Stimulated activated naive CD4-positive, alpha-beta T cell treated with Interleukin-2 at 50 U/mL for 16 hours (primary cell): ENCODE measurements at regions not wholly inside any gene's neighbourhood (a gene's known extent, or its start where the extent isn't known, plus 50 kb on each side); places are given as distances from the start of the nearest gene placed in this dataset.

Experiments
- DNase-seq: peaks from one replicate; lab custom pipeline; 2025; lab: John Stamatoyannopoulos, UW

DNA sequence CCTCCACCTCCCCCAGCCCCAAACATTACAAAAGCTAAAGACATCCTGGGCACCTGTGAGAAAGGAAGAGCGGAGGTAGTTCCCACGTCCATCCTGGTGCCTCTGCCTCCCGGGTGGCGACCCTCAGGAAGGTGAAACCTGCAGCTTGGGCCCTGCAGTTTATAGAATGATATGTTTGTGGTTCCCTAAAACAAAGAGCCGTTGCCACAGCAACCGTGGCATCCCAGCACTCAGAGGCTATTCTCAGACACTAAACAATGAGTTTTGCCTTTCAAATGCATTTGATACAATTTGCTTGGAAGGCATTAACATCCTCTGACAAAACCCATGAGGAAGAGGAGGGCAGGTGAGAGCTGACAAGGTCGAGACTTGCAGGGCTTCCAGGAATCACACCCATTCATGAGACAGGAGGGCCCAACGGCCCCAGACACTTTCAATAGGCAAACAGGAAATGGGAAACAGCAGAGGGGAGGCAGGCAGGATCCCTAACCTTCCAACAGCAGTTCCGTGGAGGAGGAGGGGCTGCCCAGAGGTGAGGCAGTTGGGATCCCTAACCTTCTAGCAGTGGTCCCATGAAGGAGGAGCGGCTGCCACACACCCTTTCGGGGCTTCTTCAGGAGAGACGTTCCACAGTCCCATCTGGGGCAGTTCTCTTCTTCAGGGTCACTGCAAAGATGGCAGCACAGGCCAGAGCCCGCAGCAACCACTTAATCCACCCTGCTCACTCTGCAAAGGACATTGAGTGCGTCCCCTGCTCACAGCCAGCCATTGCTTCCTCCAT lies 379.2 kb downstream of the SHANK2 start:
- no peak for DNase-seq

GRCh38 chr11:70873736-70874412 lies 378.5 kb downstream of the SHANK2 start:
- DNase-seq = no peak

DNA sequence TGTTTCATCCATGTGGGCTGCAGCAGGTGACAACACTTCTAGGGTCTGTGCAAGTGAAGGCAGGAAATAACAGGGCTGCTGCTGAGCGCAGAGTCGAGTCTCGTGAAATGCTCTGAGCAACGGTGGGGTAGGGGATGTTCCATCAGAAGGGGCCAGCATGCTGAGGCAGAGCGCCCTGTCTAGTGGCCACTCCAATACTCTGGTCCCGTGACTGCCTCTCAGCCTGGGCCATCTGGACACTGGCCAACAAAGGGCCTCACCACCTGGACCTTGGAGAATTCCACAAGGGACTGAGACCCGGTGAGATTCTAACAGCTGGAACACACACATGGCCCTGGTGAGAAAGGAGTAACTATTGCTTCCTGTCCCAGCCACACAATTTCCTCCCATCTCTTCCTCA lies 375.7 kb downstream of the SHANK2 start:
- no peak for DNase-seq

DNA sequence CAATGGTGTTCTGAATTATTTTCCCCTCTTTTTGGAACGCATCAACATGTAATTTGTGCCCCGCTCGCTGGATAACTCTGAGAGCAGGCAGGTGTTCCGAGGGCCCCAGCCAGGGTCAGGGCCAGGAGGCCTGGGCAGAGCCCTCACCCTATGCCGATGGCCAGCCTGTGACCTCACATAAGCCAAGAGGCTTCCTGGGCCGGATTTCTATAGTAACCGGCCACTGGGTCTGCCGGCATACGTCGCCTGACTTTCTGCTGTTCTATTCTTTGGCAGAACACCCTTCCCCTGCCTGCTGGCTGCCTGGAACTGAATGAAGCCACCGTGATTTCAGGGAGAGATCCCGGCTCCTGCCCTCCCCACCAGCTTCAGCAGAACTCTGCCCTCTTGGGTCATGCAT lies 375.2 kb downstream of the SHANK2 start:
- no peak for DNase-seq

DNA sequence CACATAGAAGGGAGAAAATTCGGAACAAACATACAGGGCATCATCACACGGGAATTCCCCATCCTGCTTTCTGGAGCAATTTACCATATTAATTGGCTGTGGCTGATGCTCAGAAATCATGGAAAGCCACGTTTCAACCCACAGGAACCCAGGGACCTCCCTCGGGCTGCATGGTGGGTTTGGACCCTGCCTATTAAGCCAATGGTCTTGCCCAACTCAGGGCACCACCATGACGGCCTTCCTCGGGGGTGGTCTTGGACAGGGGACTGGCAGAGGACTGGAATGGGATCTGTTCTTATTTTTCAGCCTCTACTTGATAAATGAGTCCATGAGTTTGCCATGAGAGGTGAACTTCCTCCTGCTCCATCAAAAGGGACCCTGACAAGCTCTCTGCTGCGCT lies 374.0 kb downstream of the SHANK2 start:
- no peak for DNase-seq

DNA sequence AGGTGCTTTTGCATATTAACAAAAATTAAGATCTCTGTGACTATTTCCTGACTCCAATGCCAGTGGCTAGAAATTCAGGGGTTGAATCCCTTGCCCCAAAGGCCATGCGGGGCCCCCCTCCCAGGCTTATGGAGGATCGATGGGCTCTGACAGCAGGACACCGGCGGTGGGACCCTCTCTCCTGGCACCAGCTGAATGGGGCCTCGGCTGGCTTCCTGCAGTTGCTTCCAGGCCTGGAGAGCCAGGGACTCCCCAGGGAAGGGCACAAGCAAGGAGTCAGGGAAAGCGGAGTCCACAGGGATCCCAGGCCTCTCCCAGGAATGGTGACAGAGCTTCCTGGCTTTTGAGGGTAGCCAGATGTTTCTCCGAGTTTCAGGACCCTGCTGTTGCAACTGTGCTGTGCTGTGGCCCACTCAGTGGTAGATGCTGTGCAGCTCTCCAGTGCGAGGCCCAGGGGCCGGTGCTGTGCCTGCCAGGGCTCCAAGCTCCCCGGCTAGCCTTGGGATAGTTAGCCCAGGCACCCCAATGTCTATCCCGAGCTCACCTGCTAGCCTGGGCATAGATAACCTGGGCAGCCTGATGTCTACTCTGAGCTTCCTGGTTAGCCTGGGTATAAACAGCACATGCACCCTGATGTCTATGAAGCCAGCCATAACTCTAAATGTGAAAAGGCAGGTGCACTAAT lies 372.6 kb downstream of the SHANK2 start:
- DNase-seq = no peak

- no peak for DNase-seq
Observed at GRCh38 chr11:70880416-70880815, 372.0 kb downstream of the SHANK2 start.

DNA sequence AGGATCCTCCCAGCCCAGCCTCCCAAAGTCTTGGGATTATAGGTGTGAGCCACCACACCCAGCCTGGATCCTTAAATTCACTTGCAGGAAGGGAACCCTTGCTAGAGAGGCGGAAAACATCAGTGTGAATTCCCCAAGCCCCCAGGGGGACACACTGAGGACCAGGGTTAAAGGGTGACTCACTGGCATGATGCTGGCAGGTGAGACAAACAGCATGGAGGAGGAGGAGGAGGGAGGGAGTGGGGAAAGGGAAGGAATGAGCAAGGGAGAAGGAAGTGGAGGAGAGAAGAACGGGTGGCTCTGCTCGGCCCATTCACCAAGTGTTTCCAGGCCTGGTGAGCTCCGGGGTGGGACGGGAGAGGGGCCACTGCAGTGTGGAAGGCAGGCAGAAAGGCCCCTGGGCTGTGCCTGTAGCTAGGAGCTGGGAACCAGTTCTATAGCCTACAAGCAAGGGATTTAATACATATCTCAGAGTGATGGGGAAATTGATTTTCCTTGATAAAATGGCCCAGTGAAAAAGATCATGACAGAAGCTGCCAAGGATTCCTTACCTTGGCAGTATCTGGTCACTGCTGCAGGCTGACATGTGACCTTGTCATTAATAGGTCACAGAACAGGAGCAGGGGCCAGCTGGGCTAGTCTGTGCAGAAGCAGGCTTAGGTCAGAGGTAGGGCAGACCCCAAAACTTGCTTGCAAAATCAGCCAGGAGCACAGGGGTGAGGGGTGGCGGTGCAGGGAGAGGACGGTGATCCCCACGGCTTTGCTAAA lies 370.2 kb downstream of the SHANK2 start:
- DNase-seq = no peak

- no peak for DNase-seq
Observed at GRCh38 chr11:70882716-70883085, 369.7 kb downstream of the SHANK2 start.

DNA sequence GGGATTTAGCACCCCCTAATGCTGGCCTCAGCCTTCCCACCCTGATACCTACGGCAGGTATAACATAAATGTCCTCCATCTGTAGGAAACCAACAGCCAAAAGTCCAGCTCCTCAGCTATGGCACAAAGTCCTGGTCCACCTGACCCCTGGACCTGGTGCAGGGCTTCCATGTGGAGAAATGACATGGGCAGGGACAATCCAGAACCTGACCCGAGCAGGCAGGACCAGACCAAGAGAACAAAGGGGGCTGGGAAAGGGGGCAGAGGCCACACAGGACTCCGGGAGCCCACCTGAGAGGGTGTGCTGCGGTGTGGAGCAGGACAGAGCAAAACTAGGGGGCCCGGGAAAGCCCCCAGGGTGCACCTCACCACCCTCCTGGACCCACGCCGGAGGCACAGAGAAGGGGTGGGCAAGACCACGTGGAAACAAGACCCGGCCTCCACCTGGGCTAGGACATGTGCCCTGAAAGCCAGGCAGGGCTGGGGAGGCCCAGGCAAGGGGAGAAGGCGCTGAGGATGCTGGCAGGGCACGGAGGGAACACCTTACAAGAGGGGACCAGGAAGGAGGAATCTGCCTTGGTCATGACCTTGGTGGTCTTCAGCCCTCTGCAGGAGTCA lies 368.9 kb downstream of the SHANK2 start:
- no peak for DNase-seq

GRCh38 chr11:70883973-70884623 lies 368.3 kb downstream of the SHANK2 start:
- DNase-seq = no peak

- DNase-seq = no peak
Observed at GRCh38 chr11:70885281-70886231, 366.8 kb downstream of the SHANK2 start.

- DNase-seq = no peak
Observed at GRCh38 chr11:70886256-70886655, 366.1 kb downstream of the SHANK2 start.

DNA sequence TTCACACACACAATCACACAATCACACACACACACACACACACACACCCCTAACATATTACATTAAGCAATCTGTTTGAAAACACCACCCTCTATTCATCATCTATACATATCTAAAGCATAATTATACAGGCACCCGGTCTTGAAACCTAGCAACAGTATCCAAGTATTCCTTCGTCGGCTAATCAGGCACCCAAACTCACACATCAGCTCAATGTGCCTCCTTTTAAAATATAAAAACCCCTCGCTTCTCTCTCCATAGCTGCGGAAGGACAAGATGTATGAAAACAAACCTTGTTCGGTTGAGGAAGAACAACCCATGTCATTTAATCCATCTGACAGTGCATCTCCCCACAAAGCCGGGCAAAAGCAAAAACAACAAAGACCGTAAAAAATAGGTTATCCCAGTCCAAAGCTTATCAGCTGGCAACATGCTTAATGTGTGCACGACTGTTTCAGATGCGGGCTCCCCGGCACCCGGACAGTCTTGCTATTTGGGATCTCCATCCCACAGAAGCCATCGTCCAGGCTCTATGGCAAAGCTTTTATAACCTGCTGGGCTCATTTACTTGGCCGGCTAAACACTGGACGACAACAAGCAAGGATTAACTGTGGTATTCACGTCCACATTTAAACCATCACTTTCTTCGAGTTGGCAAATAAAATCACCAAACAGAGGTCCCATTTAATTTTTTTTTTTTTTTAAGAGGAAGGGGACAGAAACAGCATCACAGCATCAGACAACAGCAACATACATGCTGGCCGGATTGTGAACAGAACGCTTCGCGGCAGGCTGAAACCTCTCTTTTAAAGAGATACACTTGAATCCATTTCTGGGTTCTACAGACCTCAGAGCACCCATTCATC lies 365.5 kb downstream of the SHANK2 start:
- no peak for DNase-seq

DNA sequence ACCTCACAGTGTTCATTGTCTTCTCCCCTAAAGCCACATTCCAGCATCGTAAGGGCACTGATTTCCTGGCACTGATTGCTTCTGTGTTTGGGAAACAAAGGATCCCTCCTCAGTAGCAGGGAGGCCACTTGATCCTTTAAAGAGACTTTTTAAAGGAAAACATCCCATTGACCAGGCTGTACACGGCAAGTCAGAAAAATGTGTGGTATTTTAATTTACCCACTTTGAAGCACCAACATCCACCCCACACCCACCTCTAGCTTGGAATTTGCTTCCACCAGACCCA lies 364.9 kb downstream of the SHANK2 start:
- DNase-seq = no peak

DNA sequence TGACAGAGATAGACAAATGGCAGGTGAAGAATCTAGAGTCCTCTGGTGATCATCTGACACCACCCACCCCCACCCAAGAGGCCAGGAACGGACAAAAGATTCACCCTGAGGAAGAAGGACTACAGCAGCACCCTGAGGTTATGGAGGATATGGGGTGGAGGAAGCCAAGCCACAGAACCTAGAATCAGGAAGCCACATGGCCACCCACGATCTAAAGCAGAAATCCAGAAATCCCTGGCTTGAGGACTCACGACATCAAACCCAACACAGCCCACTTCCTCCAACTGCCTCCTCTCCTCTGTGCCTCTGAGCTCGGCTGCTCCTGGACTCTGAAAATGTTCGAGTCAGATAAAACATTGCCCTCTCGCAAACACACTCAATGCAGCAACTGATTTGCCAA lies 364.3 kb downstream of the SHANK2 start:
- DNase-seq = no peak

DNA sequence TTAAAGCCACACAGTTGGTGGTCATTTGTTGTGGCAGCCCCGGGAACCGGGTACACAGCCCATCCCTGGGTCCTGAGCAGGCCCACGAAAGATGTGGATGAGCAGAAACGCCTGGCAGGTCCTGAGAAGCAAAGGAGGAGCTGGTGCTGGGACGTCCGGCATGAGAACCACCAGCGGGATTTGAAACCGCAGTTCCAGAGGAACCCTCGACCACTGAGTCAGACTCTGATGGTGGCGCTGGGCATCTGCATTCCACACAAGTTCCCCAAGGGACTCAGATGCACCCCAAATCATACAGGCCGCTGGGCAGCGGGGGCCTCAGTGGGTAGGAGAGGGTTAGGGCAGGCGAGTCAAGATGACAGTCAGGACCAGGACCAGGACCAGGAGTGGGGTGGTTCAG lies 363.0 kb downstream of the SHANK2 start:
- no peak for DNase-seq

- no peak for DNase-seq
Observed at GRCh38 chr11:70891844-70892380, 360.5 kb downstream of the SHANK2 start.

GRCh38 chr11:70892889-70893288 lies 359.5 kb downstream of the SHANK2 start:
- no peak for DNase-seq
